ENCODE measurements at regions not wholly inside any gene's neighbourhood (a gene's known extent, or its start where the extent isn't known, plus 50 kb on each side); places are given as distances from the start of the nearest gene placed in this dataset.

DNA sequence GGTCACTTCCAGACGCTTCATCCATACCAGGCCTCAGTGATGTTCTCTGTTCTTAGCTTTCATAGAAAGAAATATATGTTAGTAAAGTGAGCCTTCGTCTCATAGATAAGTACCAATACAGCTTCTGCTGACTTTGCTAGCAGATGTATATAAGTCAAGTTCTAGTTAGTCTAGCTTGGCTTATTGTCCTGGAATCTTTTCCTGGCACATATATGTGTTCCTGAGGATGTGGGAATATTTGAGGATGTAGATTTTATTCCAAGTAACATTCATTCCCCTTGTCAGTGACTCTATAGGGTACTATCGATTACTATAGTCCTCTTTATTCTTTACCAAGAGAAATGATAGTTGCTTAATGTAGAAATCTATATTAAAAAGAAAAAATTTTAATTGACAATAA is 135.2 kb upstream of the FAM9C start:
- TF ChIP-seq POLR2A (IDR thresholded peaks at IDR 0.05; ENCODE audit: low read depth, low read length) (no peak), TAF1 (IDR thresholded peaks at IDR 0.05; ENCODE audit: low read depth, low read length) (no peak), POLR2AphosphoS5 (IDR thresholded peaks at IDR 0.05; ENCODE audit: low read depth, low read length) (no peak), SPI1 (IDR thresholded peaks at IDR 0.05; ENCODE audit: low read depth, low read length) (no peak), POU2F2 (IDR thresholded peaks at IDR 0.05; ENCODE audit: low read depth, low read length) (no peak), PAX5 (IDR thresholded peaks at IDR 0.05; ENCODE audit: insufficient read depth, low read length, severe bottlenecking) (no peak)

Data from GM12891 (cell line).